Body of pancreas (tissue), 4 donors: ENCODE measurements at regions not wholly inside any gene's neighbourhood (a gene's known extent, or its start where the extent isn't known, plus 50 kb on each side); places are given as distances from the start of the nearest gene placed in this dataset.

Experiments
- CTCF ChIP-seq, 7 experiments: fragments of 450-650 bp in 4 of 7; fragments of 200-600 bp in 3 of 7; sonication (generic) in 3 of 7; IDR thresholded peaks; one replicate each; pipeline ENCODE4 v1.5.1; 2016 to 2019; ENCODE audit warnings: antibody characterized with exemption in 7 of 7
- POLR2A ChIP-seq, 3 donors: fragments of 450-650 bp; IDR thresholded peaks; one replicate each; pipeline ENCODE4 v1.6.1; 2016; ENCODE audit warnings: antibody characterized with exemption in 3 of 3, mild to moderate bottlenecking in 2 of 3

DNA sequence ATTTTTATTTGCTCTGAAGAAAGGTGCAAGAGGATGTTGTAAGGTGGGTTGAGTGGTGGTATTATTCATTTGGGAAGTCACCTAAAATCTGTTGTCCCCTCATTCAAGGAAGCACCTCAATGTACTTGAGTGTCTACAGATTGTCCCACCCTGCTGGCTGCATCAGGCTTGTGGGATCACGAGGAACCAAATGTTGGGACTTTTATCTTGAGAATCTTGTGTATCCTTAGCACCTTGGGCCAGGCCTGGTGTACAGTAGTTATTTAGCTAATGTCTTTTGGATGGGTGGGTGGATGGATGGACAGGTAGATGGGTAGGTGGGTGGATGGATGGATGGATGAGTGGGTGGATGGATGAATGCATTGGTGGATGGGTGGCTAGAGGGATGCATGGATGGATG is 519.3 kb downstream of the BCL11B start:
- TF ChIP-seq CTCF (IDR thresholded peaks at IDR 0.05) = no peak
- TF ChIP-seq POLR2A (IDR thresholded peaks at IDR 0.05) = no peak
